ENCODE measurements at regions not wholly inside any gene's neighbourhood (a gene's known extent, or its start where the extent isn't known, plus 50 kb on each side); places are given as distances from the start of the nearest gene placed in this dataset.

DNA sequence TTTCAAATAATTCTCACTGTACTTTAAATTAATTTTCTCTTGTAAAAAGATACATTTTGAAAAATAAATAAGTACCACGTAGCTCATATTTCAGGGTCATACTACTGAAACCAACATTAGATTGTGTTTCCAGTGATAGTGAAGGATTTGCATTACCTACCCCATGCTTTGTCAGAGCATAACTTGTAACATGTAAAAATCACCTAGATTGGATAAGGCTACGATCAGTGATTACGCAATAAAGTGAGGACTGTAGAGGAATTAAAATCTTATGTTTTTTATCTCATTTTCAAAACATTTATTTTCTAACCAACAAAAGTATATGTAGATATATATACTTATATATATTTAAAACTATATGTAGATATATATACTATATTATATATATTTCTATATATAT, 89.4 kb upstream of the VRK2 start:
- TF ChIP-seq RAD21 (IDR thresholded peaks at IDR 0.05 in 1 of 2, conservative IDR thresholded peaks at IDR 0.05 in 1 of 2; ENCODE audit: low read depth in 2 of 2, low read length in 2 of 2) (no peak), TAF1 (IDR thresholded peaks at IDR 0.05; ENCODE audit: low read depth, low read length) (no peak), EP300 (IDR thresholded peaks at IDR 0.05; ENCODE audit: borderline replicate concordance in 1 of 2, low read depth in 2 of 2, low read length in 2 of 2) (no peak), SIRT6 (IDR thresholded peaks at IDR 0.05; ENCODE audit: low read length) (no peak), EZH2 (IDR thresholded peaks at IDR 0.05; ENCODE audit: low read depth, low read length, severe bottlenecking) (no peak), GTF2F1 (IDR thresholded peaks at IDR 0.05; ENCODE audit: borderline replicate concordance, low read depth, low read length) (no peak), CHD2 (IDR thresholded peaks at IDR 0.05; ENCODE audit: low read length) (no peak)
- TF ChIP-seq, protein P1, sequence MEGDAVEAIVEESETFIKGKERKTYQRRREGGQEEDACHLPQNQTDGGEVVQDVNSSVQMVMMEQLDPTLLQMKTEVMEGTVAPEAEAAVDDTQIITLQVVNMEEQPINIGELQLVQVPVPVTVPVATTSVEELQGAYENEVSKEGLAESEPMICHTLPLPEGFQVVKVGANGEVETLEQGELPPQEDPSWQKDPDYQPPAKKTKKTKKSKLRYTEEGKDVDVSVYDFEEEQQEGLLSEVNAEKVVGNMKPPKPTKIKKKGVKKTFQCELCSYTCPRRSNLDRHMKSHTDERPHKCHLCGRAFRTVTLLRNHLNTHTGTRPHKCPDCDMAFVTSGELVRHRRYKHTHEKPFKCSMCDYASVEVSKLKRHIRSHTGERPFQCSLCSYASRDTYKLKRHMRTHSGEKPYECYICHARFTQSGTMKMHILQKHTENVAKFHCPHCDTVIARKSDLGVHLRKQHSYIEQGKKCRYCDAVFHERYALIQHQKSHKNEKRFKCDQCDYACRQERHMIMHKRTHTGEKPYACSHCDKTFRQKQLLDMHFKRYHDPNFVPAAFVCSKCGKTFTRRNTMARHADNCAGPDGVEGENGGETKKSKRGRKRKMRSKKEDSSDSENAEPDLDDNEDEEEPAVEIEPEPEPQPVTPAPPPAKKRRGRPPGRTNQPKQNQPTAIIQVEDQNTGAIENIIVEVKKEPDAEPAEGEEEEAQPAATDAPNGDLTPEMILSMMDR (IDR thresholded peaks at IDR 0.05; ENCODE audit: control extremely low read depth in 1 of 3, insufficient read depth in 1 of 3, low read depth in 1 of 3, low read length in 3 of 3), result no peak

Measured in H1 (cell line).